GM21381 (cell line): ENCODE measurements at regions not wholly inside any gene's neighbourhood (a gene's known extent, or its start where the extent isn't known, plus 50 kb on each side); places are given as distances from the start of the nearest gene placed in this dataset.

Source experiments
- ATAC-seq: cut with Tn5 transposase; IDR thresholded peaks from one replicate; pipeline ENCODE4 v1.9.1; 2021; ENCODE audit warnings: mild to moderate bottlenecking, moderate library complexity; ENCODE audit not compliant: unreplicated experiment

GRCh38 chrX:120819126-120819525, 56.5 kb downstream of the CT47B1 start:
- no peak for ATAC-seq

GRCh38 chrX:120813982-120814381, 61.7 kb downstream of the CT47B1 start:
- no peak for ATAC-seq

GRCh38 chrX:120801426-120801825, 74.2 kb downstream of the CT47B1 start:
- no peak for ATAC-seq

- no peak for ATAC-seq
These were observed 78.3 kb downstream of the CT47B1 start for GRCh38 chrX:120797188-120797851.

- no peak for ATAC-seq
These were observed 80.4 kb downstream of the CT47B1 start for GRCh38 chrX:120795301-120795700.

GRCh38 chrX:120794525-120794975, 81.1 kb downstream of the CT47B1 start:
- ATAC-seq = no peak

- ATAC-seq = no peak
These were observed 82.6 kb downstream of the CT47B1 start for GRCh38 chrX:120793098-120793497.

- no peak for ATAC-seq
These were observed 84.5 kb downstream of the CT47B1 start for GRCh38 chrX:120791013-120791643.

- ATAC-seq = no peak
These were observed 85.1 kb downstream of the CT47B1 start for GRCh38 chrX:120790552-120790951.

- peak; percentile 65 for ATAC-seq
These were observed 85.5 kb downstream of the CT47B1 start for GRCh38 chrX:120790118-120790517.

GRCh38 chrX:120781403-120781802, 94.3 kb downstream of the CT47B1 start:
- no peak for ATAC-seq

- ATAC-seq = no peak
These were observed 99.7 kb downstream of the CT47B1 start for GRCh38 chrX:120775959-120776358.

- no peak for ATAC-seq
These were observed 101.1 kb downstream of the CT47B1 start for GRCh38 chrX:120774606-120775005.

GRCh38 chrX:120773801-120774200, 101.9 kb downstream of the CT47B1 start:
- no peak for ATAC-seq

- no peak for ATAC-seq
These were observed 105.9 kb downstream of the CT47B1 start for GRCh38 chrX:120769576-120770341.

- ATAC-seq = no peak
These were observed 107.0 kb downstream of the CT47B1 start for GRCh38 chrX:120768681-120769080.

GRCh38 chrX:120768254-120768653, 107.4 kb downstream of the CT47B1 start:
- no peak for ATAC-seq

- ATAC-seq = no peak
These were observed 112.4 kb downstream of the CT47B1 start for GRCh38 chrX:120763269-120763668.

GRCh38 chrX:120761810-120762209, 113.9 kb downstream of the CT47B1 start:
- ATAC-seq = no peak

- no peak for ATAC-seq
These were observed 116.0 kb downstream of the CT47B1 start for GRCh38 chrX:120759685-120760084.

- ATAC-seq = peak; percentile 72
These were observed 120.4 kb downstream of the CT47B1 start for GRCh38 chrX:120755066-120755846.
